Brain microvascular endothelial cell (primary cell): ENCODE measurements at regions not wholly inside any gene's neighbourhood (a gene's known extent, or its start where the extent isn't known, plus 50 kb on each side); places are given as distances from the start of the nearest gene placed in this dataset.

ENCODE experiments used
- DNase-seq: peaks from one replicate; pipeline ENCODE4 v3.0.0-alpha.2; 2020
- H3K27ac ChIP-seq: fragments of 250-450 bp; sonication (Bioruptor Pico); 2 replicates; pipeline ENCODE4 v1.5.1; 2020; ENCODE audit warnings: mild to moderate bottlenecking, moderate library complexity
- H3K27me3 ChIP-seq: fragments of 250-450 bp; sonication (Bioruptor Pico); replicated peaks from 2 replicates; pipeline ENCODE4 v1.5.1; 2020; ENCODE audit warnings: mild to moderate bottlenecking
- H3K36me3 ChIP-seq: fragments of 250-450 bp; sonication (Bioruptor Pico); replicated peaks from 2 replicates; pipeline ENCODE4 v1.5.1; 2020; ENCODE audit warnings: mild to moderate bottlenecking
- H3K4me3 ChIP-seq: 2 replicates; pipeline ENCODE4 v1.5.1; 2011; ENCODE audit warnings: low read depth, mild to moderate bottlenecking, control low read depth, low read length, moderate library complexity
- CTCF ChIP-seq: IDR thresholded peaks from 2 replicates; pipeline ENCODE4 v1.5.1; 2011; ENCODE audit warnings: low read depth, mild to moderate bottlenecking, moderate library complexity, low read length, control low read depth, inconsistent platforms; ENCODE audit errors: missing control alignments
- in situ Hi-C: cut with HindIII; loops from 2 replicates; pipeline ENCODE4 v1.10.0; 2017; ENCODE audit warnings: low sequenced_read_pairs, low pct_ligation_motif_present

- no peaks in the 10 kb centered on the region for H3K27me3 ChIP-seq
- peak overlapping the region; percentile 51 for H3K4me3 ChIP-seq
- H3K36me3 ChIP-seq = no peaks in the 10 kb centered on the region
- peak; percentile 77 for DNase-seq
- in situ Hi-C loops = no loop called here
- peak; percentile 93 for TF ChIP-seq CTCF
- no peak overlapping the region for H3K27ac ChIP-seq
These were observed 123.5 kb upstream of the LGALSL start for GRCh38 chr2:64330281-64331113.

GRCh38 chr2:64331114-64331645 is 122.8 kb upstream of the LGALSL start:
- Histone ChIP-seq H3K36me3 (no peaks in the 10 kb centered on the region), H3K27ac (no peak overlapping the region), H3K27me3 (no peaks in the 10 kb centered on the region), H3K4me3 (no peak overlapping the region)
- no peak for DNase-seq
- TF ChIP-seq CTCF = no peak
- in situ Hi-C loops = no loop called here

GRCh38 chr2:64331849-64332699 is 121.9 kb upstream of the LGALSL start:
- no peak for DNase-seq
- no peak overlapping the region for H3K4me3 ChIP-seq
- in situ Hi-C loops = no loop called here
- no peak overlapping the region for H3K27ac ChIP-seq
- TF ChIP-seq CTCF = no peak
- H3K27me3 ChIP-seq = no peaks in the 10 kb centered on the region
- H3K36me3 ChIP-seq = no peaks in the 10 kb centered on the region

GRCh38 chr2:64336171-64336570 is 117.8 kb upstream of the LGALSL start:
- no peak for DNase-seq
- Histone ChIP-seq H3K27me3 (peaks cover 8% of the 10 kb centered on the region), H3K4me3 (no peak overlapping the region), H3K27ac (no peak overlapping the region), H3K36me3 (no peaks in the 10 kb centered on the region)
- in situ Hi-C loops = no loop called here
- TF ChIP-seq CTCF = no peak

- no peak for TF ChIP-seq CTCF
- H3K27me3 ChIP-seq = peaks cover 8% of the 10 kb centered on the region
- H3K27ac ChIP-seq = no peak overlapping the region
- H3K36me3 ChIP-seq = no peaks in the 10 kb centered on the region
- no peak overlapping the region for H3K4me3 ChIP-seq
- in situ Hi-C loops = no loop called here
- no peak for DNase-seq
These were observed 116.6 kb upstream of the LGALSL start for GRCh38 chr2:64337314-64337713.
